ENCODE measurements at regions not wholly inside any gene's neighbourhood (a gene's known extent, or its start where the extent isn't known, plus 50 kb on each side); places are given as distances from the start of the nearest gene placed in this dataset.
"Not testable (repeated sequence)": the region's sequence is repeated elsewhere in the genome, so short reads cannot be mapped to it uniquely, and the experiment has no call there.

GRCh38 chr6:144692050-144692449, 406.9 kb downstream of the UTRN start:
- TF ChIP-seq POLR2A, POLR2AphosphoS5, EP300 (IDR thresholded peaks at IDR 0.05): not testable (repeated sequence)
- TF ChIP-seq, protein P1, sequence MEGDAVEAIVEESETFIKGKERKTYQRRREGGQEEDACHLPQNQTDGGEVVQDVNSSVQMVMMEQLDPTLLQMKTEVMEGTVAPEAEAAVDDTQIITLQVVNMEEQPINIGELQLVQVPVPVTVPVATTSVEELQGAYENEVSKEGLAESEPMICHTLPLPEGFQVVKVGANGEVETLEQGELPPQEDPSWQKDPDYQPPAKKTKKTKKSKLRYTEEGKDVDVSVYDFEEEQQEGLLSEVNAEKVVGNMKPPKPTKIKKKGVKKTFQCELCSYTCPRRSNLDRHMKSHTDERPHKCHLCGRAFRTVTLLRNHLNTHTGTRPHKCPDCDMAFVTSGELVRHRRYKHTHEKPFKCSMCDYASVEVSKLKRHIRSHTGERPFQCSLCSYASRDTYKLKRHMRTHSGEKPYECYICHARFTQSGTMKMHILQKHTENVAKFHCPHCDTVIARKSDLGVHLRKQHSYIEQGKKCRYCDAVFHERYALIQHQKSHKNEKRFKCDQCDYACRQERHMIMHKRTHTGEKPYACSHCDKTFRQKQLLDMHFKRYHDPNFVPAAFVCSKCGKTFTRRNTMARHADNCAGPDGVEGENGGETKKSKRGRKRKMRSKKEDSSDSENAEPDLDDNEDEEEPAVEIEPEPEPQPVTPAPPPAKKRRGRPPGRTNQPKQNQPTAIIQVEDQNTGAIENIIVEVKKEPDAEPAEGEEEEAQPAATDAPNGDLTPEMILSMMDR (IDR thresholded peaks at IDR 0.05) = not testable (repeated sequence)
